HG02588 (cell line): ENCODE measurements at regions not wholly inside any gene's neighbourhood (a gene's known extent, or its start where the extent isn't known, plus 50 kb on each side); places are given as distances from the start of the nearest gene placed in this dataset.

ENCODE experiments used
- ATAC-seq: cut with Tn5 transposase; IDR thresholded peaks from one replicate; pipeline ENCODE4 v1.9.1; 2021; ENCODE audit warnings: mild to moderate bottlenecking, moderate library complexity; ENCODE audit not compliant: unreplicated experiment

- ATAC-seq: no peak
Observed at GRCh38 chr5:61596265-61596664, 264.2 kb downstream of the ZSWIM6 start.

GRCh38 chr5:61597684-61598083 is 265.6 kb downstream of the ZSWIM6 start:
- ATAC-seq: no peak

GRCh38 chr5:61598126-61598525 is 266.1 kb downstream of the ZSWIM6 start:
- no peak for ATAC-seq

GRCh38 chr5:61599370-61600122 is 267.5 kb downstream of the ZSWIM6 start:
- no peak for ATAC-seq

- ATAC-seq: no peak
Observed at GRCh38 chr5:61600123-61600444, 268.0 kb downstream of the ZSWIM6 start.

- no peak for ATAC-seq
Observed at GRCh38 chr5:61600945-61601511, 269.0 kb downstream of the ZSWIM6 start.

GRCh38 chr5:61603211-61603908 is 271.3 kb downstream of the ZSWIM6 start:
- ATAC-seq: no peak

GRCh38 chr5:61604076-61605025 is 272.3 kb downstream of the ZSWIM6 start:
- ATAC-seq: no peak

GRCh38 chr5:61609840-61610677 is 278.0 kb downstream of the ZSWIM6 start:
- ATAC-seq: no peak

GRCh38 chr5:61610678-61611024 is 278.6 kb downstream of the ZSWIM6 start:
- ATAC-seq: no peak

- ATAC-seq: no peak
Observed at GRCh38 chr5:61612431-61612830, 280.4 kb downstream of the ZSWIM6 start.

GRCh38 chr5:61613679-61614078 is 281.6 kb downstream of the ZSWIM6 start:
- ATAC-seq: no peak

GRCh38 chr5:61614606-61615005 is 282.5 kb downstream of the ZSWIM6 start:
- no peak for ATAC-seq

GRCh38 chr5:61617039-61617438 is 285.0 kb downstream of the ZSWIM6 start:
- ATAC-seq: no peak

GRCh38 chr5:61617995-61618525 is 286.0 kb downstream of the ZSWIM6 start:
- no peak for ATAC-seq

- ATAC-seq: no peak
Observed at GRCh38 chr5:61618577-61618976, 286.5 kb downstream of the ZSWIM6 start.

GRCh38 chr5:61619289-61619688 is 287.2 kb downstream of the ZSWIM6 start:
- ATAC-seq: no peak

- ATAC-seq: no peak
Observed at GRCh38 chr5:61619777-61620518, 287.9 kb downstream of the ZSWIM6 start.

GRCh38 chr5:61620699-61621182 is 288.7 kb downstream of the ZSWIM6 start:
- no peak for ATAC-seq
